ENCODE measurements at regions not wholly inside any gene's neighbourhood (a gene's known extent, or its start where the extent isn't known, plus 50 kb on each side); places are given as distances from the start of the nearest gene placed in this dataset.
"Not testable (repeated sequence)": the region's sequence is repeated elsewhere in the genome, so short reads cannot be mapped to it uniquely, and the experiment has no call there.

DNA sequence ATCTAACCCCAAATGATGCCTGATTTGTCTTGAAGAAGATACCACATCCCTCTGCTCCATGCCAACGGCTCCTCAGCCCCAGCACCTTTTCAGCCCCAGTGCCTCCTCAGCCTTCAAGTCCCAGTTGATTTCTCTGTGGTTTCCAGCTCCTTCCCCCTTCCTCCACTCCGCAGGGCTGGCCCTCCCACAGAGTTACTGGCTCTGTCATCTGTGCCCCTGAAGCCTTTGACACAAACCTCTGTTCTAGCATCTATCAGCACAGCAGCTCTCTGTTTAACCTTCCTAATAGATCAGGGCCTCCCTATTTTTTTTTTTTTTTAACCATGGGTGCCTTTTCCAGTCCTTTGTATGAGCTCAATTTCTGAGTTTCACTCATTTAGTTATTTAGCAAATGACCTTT, 201.3 kb upstream of the CXCR4 start:
- no peak for DNase-seq

DNA sequence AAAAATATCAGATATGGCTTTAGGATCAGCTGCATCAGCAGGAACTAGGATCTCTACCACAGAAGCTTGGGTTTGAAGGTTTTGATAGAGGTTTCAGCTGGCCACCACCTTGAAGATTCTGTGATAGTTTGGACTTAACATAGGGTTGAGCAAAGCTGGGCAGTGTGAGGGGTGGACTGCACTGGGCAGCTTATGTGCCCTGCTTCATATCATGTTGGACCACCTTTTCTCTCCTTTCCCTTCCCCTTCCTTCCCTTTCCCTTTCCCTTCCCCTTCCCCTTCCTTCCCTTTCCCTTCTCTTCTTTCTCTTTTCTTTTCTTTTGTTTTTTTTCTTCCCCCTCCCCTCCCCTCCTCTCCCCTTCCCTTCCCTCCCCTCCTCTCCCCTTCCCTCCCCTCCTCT, 196.3 kb upstream of the CXCR4 start:
- no peak for DNase-seq

DNA sequence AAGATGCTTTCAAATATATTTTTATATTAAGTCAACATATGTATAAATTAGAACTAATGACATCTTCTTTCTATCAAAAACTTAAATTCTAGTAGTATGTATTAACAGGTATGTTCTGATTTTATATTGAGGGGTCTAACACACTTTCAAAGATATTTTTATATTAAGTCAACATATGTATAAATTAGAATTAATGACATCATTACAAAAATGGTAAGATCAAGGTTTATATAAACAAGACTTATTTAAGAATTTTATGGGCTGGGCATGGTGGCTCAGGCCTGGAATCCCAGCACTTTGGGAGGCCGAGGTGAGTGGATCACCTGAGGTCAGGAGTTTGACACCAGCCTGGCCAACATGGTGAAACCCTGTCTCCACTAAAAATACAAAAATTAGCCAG, 194.6 kb upstream of the CXCR4 start:
- DNase-seq, result not testable (repeated sequence)

DNA sequence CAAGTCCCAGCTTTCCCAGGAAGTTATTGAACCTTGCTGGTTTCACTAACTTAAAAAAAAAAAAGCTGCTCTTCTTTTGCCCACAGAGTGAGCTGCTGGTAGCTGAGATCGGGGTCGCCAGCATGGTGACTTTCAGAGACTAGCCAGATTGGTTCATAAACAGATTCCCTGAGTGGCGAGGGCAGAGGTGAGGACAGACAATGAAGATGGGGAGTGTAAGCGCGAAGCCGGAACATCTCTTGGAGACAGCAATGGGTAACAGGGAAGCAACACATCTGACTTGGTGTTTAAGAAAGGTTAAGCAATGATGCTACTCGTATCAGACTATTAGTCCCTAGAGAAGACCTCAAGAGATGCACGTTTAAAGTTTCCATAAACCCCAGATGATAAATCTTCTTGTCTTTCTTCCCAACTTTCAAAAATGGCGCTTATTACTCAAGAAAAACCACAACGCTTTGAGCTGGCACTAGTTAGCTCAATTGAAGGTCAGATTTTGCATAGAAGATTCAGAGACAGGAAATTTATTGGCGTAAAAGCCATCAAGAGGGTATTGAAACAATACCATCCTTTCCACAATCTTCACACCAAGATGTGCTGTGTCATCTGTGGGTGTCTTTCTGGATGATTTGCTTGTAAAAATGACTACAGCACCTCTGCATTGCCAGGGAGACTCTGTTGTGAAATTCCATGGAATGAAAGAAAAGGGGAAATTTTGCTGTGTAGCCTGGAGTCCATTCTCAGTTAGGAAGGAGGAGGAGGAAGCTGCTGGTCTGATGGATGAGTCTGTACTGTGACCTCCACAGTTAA, 193.1 kb upstream of the CXCR4 start:
- DNase-seq, result no peak

DNA sequence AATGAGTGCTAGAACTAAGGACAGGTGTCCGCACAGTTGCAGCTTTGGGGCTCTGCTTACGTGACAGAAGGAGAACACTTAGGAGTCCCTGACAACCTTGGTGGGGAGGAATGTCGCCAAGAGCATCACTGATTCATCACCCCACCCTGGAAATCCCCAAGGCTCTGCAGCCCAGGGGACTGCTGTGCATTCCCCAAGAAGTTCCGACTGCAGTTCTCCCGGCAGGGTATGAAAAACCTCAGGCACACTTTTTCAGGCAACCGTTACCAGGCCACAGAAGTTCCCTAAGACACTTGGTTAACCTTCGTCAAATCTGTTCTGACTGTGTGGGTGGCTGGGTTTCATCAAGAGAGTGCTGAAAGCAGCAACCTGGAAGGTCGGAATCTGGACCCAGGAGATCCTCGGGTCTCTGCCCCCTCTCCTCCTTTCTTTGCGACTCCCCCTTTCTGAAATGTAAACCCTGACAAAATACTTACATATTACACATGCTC, 192.1 kb upstream of the CXCR4 start:
- DNase-seq, result no peak

DNA sequence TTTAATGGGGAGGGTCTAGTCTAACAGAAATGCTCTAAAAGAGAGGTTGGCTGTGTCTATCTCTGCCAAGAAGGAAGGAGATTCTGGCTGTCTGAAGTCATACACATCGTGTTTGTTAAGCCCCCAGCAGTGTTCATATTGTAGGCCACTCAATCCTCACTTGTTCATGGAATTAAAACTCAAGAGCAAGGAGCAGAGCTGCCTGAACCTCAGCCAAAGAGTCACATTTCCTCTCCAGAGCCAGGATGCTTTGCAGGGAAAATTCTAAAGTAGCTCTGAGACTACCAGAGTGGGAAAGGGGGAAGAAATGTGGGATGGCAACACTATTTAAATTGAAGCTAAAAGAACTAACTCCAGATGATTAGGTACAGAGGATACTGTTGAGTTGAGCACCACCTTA, 190.7 kb upstream of the CXCR4 start:
- DNase-seq, result no peak

DNA sequence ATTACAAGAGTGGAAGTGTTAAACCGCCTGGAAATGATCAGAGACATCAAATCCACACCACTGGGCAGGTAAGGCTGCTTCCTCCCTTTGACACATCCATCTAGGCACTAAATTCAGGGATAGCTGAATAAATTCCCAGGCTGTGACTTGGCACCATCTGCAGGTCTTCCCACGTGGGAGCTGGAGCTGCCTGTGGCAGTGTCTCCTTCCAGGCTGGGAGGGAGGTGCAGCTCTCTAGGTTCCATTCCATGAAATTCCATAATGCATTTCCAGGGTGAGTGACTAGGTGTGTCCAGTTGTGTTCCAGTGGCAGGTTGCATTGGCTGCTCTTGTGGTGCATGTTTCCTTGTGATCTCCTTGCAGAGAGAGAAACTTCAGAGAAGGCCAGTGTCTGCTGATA, 188.9 kb upstream of the CXCR4 start:
- no peak for DNase-seq

DNA sequence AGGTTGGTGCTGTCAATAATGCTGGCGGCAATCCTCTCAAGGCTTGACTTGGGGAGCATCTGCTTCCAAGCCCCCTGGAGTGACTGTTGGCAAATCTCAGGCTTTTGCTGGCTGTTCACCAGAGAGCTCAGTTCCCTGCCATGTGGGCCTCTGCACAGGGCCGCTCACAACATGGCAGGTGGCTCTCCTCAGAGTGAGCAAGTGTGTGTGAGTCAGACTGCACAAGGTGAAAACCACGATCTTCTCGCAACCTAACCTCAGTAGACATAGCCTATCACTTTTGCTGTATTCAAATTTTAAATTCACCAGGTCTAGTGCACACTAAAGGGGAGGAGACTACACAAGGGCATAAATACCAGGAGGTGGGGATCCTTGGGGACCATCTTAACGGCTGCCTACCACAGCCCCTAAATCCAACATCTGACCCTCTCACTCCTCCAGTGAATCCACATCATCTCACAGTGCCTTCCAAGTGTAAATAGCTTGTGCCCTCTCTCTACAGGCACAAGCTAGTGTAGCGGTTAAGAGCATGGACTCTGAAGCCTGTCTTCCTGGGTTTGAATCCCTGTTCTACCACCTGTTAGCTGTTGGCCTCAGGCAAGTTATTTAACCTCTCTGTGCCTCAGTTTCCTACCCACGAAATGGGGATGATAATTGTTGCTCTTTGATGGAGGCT, 187.7 kb upstream of the CXCR4 start:
- peak; percentile 29 for DNase-seq

DNA sequence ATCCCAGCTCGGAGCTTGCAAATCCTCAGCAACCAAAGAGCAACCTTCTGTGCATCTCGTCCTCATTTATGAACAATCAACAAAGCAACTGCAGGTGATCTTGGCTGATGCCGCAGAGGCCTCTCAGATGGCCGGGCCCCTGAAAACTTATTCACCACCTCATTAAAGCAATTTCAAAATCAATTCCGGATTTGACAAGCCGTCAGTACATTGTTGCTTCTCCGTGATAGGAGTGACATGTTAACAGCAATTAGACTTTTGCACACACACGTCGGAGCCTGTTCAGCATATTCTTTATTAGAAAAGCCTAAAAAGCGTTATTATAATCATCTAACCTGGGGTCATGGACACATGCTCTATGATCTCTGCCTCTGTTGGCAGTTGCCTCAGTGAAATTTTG, 183.1 kb upstream of the CXCR4 start:
- no peak for DNase-seq

DNA sequence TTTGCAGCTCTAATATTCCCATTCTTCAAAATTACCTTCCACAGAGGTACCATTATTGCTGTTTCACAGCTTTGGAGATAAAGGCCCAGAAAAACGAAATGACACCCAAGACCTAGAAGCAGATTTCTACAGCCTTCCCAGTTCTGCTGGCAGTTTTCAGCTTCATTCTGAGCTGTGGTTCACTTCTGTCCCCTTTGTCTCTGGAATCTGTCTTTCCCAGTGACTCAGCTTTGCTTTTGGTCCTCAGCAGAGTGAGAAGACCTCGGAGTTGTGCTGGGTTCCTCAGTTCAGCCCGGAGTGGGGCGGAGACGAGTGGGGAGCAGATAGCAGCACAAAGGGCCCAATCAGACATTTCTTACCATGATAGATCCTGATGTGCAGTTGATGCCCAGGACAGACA, 180.7 kb upstream of the CXCR4 start:
- no peak for DNase-seq

DNA sequence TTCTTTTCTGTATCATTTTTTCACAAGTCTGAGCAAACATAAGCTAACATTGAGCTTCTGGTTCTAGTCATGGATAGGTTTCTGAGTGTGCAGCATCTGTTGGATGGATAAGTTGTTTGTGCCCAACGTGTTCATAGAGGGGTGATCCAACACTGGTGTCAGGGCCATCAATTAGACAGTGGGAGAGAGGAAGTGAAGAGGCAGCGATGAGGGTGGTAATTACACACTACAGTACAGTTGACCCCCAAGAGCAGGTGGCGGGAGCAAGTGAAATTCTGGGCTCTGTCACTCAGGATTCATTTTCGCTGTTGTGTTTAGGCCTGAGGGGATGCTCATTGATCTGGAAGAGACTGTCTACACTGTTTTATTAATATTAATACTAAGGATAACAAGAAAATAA, 180.0 kb upstream of the CXCR4 start:
- DNase-seq, result no peak

DNA sequence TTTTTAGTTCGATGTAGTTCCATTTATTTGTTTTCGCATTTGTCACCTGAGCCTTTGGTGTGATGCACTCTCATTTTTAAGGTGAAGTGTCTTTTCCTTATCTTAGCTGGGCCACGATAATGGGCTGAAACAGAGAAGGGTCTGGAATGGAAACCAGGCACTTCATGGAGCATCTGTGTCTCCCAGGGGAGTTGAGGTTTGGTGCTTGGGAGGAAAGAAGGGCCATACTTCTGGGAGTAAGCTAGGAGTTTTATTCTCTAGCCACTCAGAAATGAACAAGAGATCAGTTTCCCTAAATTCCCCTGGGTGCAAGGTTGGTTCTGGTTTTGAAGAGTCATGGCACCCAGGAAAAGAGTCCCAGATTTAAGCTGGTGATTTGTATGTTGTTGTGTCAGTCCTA, 179.4 kb upstream of the CXCR4 start:
- no peak for DNase-seq

DNA sequence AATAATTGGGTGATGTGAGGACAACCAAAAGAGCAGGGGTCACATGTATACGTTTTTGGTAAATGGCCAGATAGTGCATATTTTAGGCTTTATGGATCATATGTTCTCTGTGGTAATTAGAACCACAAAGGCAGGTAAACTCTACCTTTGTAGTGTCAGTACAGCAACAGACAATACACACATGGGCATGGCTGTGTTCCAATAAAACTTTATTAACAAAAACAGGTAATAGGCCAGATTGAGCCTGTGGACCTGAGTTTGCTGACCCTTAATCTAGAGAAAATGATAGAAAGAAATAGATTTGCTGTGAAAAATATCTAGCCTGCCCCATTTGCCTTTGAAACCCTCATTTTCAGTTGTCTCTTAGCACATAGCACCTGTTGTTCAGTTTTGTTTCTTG, 177.2 kb upstream of the CXCR4 start:
- no peak for DNase-seq

DNA sequence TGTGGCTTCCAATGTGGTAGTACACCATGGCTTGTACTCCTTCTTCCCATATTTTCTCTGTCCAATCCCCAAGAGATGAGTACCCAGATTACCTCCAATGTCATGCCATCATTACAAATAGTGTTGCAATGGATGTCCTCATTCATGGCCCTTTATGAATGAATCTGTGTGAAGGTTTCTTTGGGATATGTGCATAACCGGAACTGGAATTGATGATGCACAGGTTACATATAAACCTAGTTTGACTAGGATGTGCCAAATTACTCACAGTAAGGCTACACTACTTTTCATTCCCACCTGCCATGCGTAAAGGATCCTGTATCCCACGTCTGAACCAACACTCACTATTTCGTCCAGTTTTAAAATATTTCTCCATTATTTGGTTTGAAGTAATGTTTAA, 173.9 kb upstream of the CXCR4 start:
- DNase-seq, result no peak

DNA sequence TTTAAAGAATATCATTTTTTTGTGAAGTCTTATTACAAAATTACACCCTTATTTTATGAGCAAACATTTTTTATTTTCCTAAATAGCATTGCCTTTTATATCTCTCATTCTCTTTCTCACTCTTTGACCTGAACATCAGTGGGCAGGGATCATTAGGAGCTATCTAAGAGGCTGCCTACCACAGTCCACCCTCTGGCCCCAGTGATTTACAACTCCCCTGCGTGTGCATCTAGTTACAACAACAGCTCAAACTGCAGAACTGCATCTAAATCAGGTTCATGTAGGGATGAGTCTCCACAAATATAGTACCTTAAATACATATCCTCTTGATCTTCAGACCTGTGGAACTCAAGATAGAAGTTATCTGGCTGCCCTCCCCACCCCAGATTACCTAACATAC, 172.4 kb upstream of the CXCR4 start:
- DNase-seq, result no peak

DNA sequence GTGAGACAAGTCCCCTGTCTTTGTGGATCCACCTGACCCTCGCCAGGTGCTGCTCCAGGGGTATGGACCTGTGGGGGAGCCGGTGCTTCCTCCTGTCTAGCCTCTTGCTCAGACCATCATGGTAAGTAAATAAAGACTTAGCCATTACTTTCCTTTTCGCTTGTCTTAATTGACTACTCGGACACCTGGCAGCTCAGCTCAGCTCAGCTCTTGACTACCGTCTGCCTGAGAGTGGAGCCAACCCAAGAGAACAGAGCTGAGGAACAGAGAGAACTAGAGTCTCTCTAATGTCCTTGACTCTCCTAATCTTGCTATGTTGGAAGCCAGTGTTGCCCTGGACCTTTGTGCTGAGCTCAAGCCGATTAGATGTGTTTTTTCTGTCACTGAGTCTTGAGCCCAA, 170.3 kb upstream of the CXCR4 start:
- DNase-seq, result no peak

DNA sequence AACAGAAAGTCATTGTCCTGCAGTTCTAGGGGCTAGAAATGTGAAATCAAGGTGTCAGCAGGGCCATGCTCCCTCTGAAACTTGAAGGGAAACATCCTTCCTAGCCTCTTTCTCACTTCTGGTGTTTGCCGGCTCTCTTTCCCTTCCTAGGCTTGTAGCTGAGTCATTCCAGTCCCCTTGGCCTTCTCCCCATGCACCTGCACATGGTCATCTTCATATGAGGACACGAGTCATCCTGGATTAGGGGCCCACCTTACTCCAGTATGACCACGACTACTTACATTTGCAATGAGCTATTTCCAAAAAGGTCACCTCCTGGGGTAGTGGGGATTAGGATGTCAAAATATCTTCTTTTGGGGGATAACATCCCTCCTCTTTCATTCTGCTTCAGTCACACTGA, 168.5 kb upstream of the CXCR4 start:
- DNase-seq, result no peak

DNA sequence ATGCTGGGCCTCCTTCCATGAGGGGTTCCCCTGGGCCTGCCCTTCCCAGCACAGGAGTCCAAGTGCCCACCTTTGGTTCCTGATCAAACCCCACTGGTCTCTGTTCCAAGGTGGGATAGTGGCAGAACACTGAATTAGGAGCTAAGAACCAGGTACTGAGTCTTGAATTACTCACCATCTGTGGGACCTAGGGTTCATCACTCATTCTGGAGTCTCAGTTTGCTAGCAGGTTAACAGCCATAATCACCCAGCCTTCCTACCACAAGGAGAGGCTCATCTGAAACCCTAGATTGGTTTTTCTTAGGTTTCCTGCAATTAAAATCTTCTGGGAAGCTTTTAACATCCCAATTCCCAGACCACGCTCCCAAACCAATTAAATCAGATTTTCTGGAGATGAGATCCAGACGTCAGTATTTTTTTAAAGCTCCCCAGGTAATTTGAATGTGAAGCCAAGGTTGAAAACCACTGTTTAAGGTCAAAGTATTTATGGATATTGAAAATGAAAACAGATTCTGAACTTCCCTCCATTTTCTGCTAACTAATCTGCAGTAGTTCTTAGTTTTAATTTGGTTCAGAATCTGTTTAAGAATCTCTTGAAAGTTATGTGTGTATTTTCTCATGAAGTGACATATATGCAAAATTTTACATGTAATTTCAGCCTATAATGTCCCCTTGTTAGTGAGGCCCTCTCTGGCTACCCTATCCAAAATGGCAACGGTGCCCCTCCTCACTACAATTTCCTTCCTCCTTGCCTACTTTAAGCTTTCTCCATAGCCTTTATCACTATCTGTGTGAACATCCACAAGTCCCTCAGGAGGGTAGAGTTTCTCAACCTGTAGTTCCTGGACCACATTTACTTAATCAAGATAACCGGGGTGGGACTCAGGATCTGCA, 166.5 kb upstream of the CXCR4 start:
- DNase-seq, result no peak

DNA sequence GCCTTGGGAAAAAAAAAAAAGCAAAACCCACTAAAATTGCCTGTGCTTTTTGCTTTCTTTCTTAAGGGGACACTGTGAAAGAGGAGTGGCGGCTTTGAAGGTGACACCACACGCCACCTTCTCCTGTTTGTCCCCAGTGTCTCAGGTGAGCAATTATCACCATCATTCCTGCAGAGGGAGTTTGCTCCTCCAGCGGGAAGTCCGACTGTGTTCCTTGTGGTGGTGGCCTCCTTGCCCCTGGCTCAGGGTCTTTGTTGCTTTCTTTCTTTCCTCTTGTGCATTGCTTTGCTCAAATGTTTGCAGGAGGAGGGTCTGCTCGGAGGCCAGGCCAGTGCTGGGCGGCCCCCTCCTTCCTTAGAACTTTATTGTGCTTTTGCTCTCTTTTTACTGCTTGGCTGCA, 164.3 kb upstream of the CXCR4 start:
- DNase-seq, result no peak

DNA sequence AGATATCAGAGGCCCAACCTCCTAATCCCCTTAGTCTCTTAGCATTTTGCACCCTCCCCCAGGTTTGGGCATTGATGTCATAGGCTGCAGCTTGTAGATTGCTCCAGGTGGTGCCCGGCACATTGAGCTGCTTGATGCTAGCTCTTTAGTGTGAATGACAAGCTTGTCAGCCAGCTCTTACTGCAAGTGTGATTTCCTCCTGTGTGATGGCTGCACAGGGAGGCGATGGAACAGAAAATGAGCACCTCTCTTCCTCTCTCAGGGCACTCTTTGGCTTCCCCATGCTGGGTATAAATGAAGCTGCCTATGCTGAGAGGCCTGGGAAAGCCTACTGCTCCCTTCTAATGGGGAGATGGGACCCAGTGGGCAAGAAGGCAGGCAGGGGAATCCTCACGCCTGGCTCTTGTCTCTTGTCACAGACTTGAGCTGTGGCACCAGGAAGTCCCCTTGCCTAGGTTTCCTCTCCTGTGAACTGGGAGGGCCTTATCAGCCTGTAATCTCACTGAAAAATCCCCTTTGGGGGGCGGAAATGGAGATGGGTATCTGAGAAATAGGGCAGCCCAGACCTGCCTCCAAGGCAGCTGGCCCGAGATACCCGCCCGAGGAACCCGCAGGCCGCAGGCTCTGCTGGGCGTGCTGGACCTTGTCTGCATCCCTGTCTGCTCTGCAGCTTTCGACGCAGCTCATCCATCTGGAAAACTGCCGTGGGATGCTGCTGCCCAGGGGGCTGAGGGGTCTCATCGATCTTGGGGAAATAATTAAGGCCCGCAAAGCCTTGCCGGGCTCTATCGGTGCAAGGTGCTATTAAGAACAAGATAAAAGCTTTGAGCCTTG, 163.5 kb upstream of the CXCR4 start:
- DNase-seq, result peak; percentile 40

DNA sequence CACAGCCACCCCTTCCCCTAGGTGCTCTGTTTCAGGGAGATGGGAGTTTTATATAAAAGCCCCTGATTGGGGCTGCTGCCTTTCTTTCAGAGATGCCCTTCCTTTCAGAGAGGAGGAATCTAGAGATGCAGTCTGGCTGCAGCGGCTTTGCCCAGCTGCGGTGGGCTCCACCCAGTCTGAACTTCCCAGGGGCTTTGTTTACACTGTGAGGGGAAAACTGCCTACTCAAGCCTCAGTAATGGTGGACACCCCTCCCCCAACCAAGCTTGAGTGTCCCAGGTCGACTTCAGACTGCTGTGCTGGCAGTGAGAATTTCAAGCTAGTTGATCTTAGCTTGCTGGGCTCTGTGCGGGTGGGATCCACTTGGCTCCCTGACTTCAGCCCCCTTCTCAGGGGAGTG, 148.4 kb upstream of the CXCR4 start:
- not testable (repeated sequence) for DNase-seq

DNA sequence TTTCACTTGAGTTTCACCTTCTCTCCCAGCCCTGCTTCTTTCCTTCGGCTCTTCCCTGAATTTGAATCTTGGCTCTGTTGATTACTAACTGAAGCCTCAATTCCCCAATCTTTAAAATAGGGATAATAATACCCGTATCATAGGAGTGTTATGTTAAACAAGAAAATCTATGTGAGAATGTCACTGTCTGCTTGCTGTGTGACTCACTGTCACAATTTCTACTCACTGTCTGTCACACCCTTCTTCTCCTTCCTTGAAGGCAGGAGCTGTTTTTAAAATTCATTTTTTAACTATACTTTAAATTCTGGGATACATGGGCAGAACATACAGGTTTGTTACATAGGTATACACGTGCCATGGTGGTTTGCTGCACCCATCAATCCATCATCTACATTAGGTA, 141.6 kb upstream of the CXCR4 start:
- DNase-seq, result no peak

DNA sequence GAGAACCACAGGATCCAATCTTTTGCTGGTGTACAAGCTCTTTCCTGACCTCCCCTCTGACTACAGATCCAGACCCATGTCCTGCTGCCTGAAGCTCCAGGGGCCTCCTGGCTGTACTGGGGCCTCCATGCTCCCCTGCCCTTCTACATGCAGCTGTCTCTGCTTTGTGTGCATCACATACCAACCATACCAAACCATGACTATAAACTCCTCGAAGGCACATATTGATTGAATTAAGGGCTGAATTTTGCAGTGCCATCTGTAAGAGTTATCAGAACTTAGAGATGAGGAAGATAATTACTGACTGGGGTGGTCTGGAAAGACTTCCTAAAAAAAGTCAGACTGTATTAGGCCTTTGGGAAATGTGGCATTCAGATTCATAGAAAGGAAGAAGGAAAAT, 139.9 kb upstream of the CXCR4 start:
- DNase-seq, result no peak

All from activated CD4-positive, alpha-beta T cell treated with anti-CD3 and anti-CD28 coated beads, Interleukin-2, amount 50 U/mL, for 1 hour (primary cell).